HepG2 (cell line): ENCODE measurements at regions not wholly inside any gene's neighbourhood (a gene's known extent, or its start where the extent isn't known, plus 50 kb on each side); places are given as distances from the start of the nearest gene placed in this dataset.

Experiments used
- ATAC-seq: fragments of 200-7000 bp; cut with Tn5 transposase; 3 replicates; pipeline ENCODE4 v1.9.1; 2020; ENCODE audit warnings: mild to moderate bottlenecking, moderate library complexity
- BruUV-seq: library from RNA; stranded (reverse); fragments of 400-500 nt; replicated peaks from 2 replicates; lab custom pipeline; 2021; lab: Mats Ljungman, UMichigan
- CTCF ChIA-PET: fragments of 300-600 bp; formaldehyde crosslinking; extraction: SDS; loops from one replicate; lab custom pipeline; 2021; ENCODE audit warnings: low total read pairs, inconsistent platforms, low intra/inter-chr PET ratio; lab: Yijun Ruan, JAX
- POLR2A ChIA-PET: fragments of 350-600 bp; sonication (Branson Sonifier 250); formaldehyde crosslinking; loops from one replicate; lab custom pipeline; 2020; ENCODE audit warnings: antibody characterized with exemption, inconsistent platforms; lab: Yijun Ruan, JAX
- DNase-seq: peaks from one replicate; pipeline ENCODE4 v3.0.0-alpha.2; 2015; ENCODE audit warnings: low spot score
- FAIRE-seq: peaks from 3 replicates; lab custom pipeline; 2011; peaks lifted over from hg19 to GRCh38; lab: Jason Lieb, UNC
- H2AFZ ChIP-seq: one replicate; pipeline ENCODE4 v1.6.1; 2011; ENCODE audit warnings: low read length, inconsistent platforms
- H3K27ac ChIP-seq: fragments of 300-600 bp; 3 replicates; pipeline ENCODE4 v1.8.0; 2011; ENCODE audit warnings: mixed run types, mild to moderate bottlenecking, mixed read lengths, low read length, inconsistent platforms; ENCODE audit not compliant: insufficient read depth; ENCODE audit errors: extremely low read length
- H3K27me3 ChIP-seq, 2 experiments: fragments of 200-600 bp in 1 of 2; 2 replicates in 1 of 2; 3 replicates in 1 of 2; pipeline versions ENCODE4 v1.6.0 to v1.8.0; 2011; ENCODE audit warnings: low read length in 2 of 2, mild to moderate bottlenecking in 2 of 2, moderate library complexity in 2 of 2, inconsistent platforms in 1 of 2; ENCODE audit not compliant: insufficient read depth in 2 of 2, control insufficient read depth in 1 of 2
- H3K36me3 ChIP-seq, 2 experiments: fragments of 200-600 bp in 1 of 2; replicated peaks in 1 of 2; 2 replicates in 1 of 2; 3 replicates in 1 of 2; pipeline versions ENCODE4 v1.5.1 to v1.8.0; 2011; ENCODE audit warnings: low read length in 2 of 2, inconsistent platforms in 1 of 2; ENCODE audit not compliant: insufficient read depth in 2 of 2, control insufficient read depth in 1 of 2
- H3K4me1 ChIP-seq: 2 replicates; pipeline ENCODE4 v1.5.1; 2012; ENCODE audit warnings: low read length, inconsistent platforms; ENCODE audit not compliant: insufficient read depth
- H3K4me2 ChIP-seq: 2 replicates; pipeline ENCODE4 v1.6.0; 2011; ENCODE audit warnings: low read depth, low read length, inconsistent platforms
- H3K4me3 ChIP-seq, 3 experiments: fragments of 200-600 bp in 1 of 3; sonication (generic), shearing (Covaris generic) in 1 of 3; replicated peaks in 1 of 3; 2 replicates each; pipeline ENCODE4 v1.5.1; 2011 to 2016; ENCODE audit warnings: low read length in 3 of 3, inconsistent platforms in 2 of 3, low read depth in 2 of 3, mild to moderate bottlenecking in 2 of 3, control low read depth in 1 of 3, mixed read lengths in 1 of 3; ENCODE audit not compliant: insufficient read depth in 1 of 3
- H3K79me2 ChIP-seq: one replicate; pipeline ENCODE4 v1.6.1; 2011; ENCODE audit warnings: low read length, inconsistent platforms; ENCODE audit not compliant: insufficient read depth
- H3K9ac ChIP-seq: 2 replicates; pipeline ENCODE4 v1.6.0; 2011; ENCODE audit warnings: mild to moderate bottlenecking, low read depth, low read length, inconsistent platforms; ENCODE audit not compliant: insufficient read depth
- H3K9me3 ChIP-seq: 2 replicates; pipeline ENCODE4 v1.5.1; 2012; ENCODE audit warnings: mild to moderate bottlenecking, low read length
- H4K20me1 ChIP-seq: 2 replicates; pipeline ENCODE4 v1.6.0; 2011; ENCODE audit warnings: inconsistent platforms, mild to moderate bottlenecking, low read length, moderate library complexity; ENCODE audit not compliant: insufficient read depth
- ERF ChIP-seq: IDR thresholded peaks from 2 replicates; pipeline ENCODE4 v1.6.1; 2018; ENCODE audit warnings: missing biosample characterization, missing genetic modification reagents
- NFIB ChIP-seq: sonication (generic); formaldehyde crosslinking; IDR thresholded peaks from 2 replicates; pipeline ENCODE4 v1.9.0; 2021; ENCODE audit warnings: missing genetic modification reagents, mild to moderate bottlenecking, borderline replicate concordance
- RFXAP ChIP-seq: sonication (generic); formaldehyde crosslinking; IDR thresholded peaks from 2 replicates; pipeline ENCODE4 v1.4.0; 2020; ENCODE audit warnings: missing genetic modification reagents, borderline replicate concordance
- ZEB1 ChIP-seq: IDR thresholded peaks from 2 replicates; pipeline ENCODE4 v1.6.1; 2012; ENCODE audit warnings: mild to moderate bottlenecking, low read depth, inconsistent platforms; ENCODE audit not compliant: insufficient replicate concordance
- ZFY ChIP-seq: sonication (generic); formaldehyde crosslinking; IDR thresholded peaks from 2 replicates; pipeline ENCODE4 v1.4.0; 2020; ENCODE audit warnings: missing genetic modification reagents
- ZNF160 ChIP-seq: sonication (generic); formaldehyde crosslinking; IDR thresholded peaks from 2 replicates; pipeline ENCODE4 v1.8.0; 2022; ENCODE audit warnings: mild to moderate bottlenecking, inconsistent platforms, missing genetic modification reagents
- WGBS: methylation state at CpG from one replicate; pipeline ENCODE4 v1.1.6; 2017; ENCODE audit warnings: low lambda C conversion rate; 5-methylcytosine and 5-hydroxymethylcytosine counted together
- in situ Hi-C: cut with HindIII; loops from 2 replicates; pipeline ENCODE4 v1.10.0; 2017; ENCODE audit warnings: low pct_unique_long_range_greater_than_20kb; ENCODE audit not compliant: extremely low pct_ligation_motif_present
- intact Hi-C: fragments of 100-400 bp; cut with micrococcal nuclease; formaldehyde crosslinking; loops from one replicate; pipeline ENCODE4 v1.10.0; 2022; ENCODE audit not compliant: unreplicated experiment
- TF ChIP-seq, protein P1 (sequence below): sonication (generic); formaldehyde crosslinking; IDR thresholded peaks from 2 replicates; pipeline ENCODE4 v1.9.0; 2021; ENCODE audit warnings: missing genetic modification reagents, mild to moderate bottlenecking, borderline replicate concordance
- TF ChIP-seq, protein P2 (sequence below): conservative IDR thresholded peaks from 2 replicates; pipeline ENCODE4 v1.6.1; 2018; ENCODE audit warnings: missing genetic modification reagents
- TF ChIP-seq, protein P3 (sequence below): sonication (generic); formaldehyde crosslinking; conservative IDR thresholded peaks from 2 replicates; pipeline ENCODE4 v1.8.0; 2022; ENCODE audit warnings: mild to moderate bottlenecking, moderate library complexity, missing genetic modification reagents

DNA sequence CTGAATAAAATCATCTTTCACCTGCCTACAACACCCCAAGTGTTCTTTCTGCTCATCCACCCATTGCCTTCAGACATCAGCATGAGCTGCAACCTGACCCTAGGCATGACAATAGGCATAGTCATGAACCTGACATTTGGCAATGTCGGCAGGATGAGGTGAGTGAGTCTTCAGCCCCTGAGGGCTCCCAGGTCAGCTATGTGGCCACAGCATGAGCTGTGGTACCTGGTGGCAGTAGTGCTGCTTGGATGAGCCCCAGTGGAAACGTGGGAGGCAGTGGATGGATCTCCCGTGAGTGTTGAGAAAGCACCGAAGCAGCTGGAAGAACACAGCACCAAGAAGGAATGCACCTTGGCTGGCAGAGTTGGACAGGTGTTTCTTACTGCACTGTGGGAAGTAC, 334.8 kb upstream of the FAR2 start:
- FAIRE-seq (no peak), DNase-seq (no peak)
- Histone ChIP-seq H3K4me3 (no peak overlapping the region), H3K4me1 (no peaks in the 10 kb centered on the region), H3K9ac (no peak overlapping the region), H3K79me2 (no peaks in the 10 kb centered on the region), H3K4me2 (no peak overlapping the region), H3K27me3 (no peaks in the 10 kb centered on the region), H2AFZ (no peak overlapping the region), H3K9me3 (no peaks in the 10 kb centered on the region), H4K20me1 (no peaks in the 10 kb centered on the region)
- POLR2A ChIA-PET, result no interaction called here
- in situ Hi-C loops, result no loop called here
- TF ChIP-seq ZEB1 (no peak), ZFY (CRISPR knock-in tag) (no peak), ZNF160 (CRISPR knock-in tag) (no peak), ERF (CRISPR knock-in tag) (no peak), NFIB (CRISPR knock-in tag) (no peak), RFXAP (no peak)
- TF ChIP-seq, protein P1, sequence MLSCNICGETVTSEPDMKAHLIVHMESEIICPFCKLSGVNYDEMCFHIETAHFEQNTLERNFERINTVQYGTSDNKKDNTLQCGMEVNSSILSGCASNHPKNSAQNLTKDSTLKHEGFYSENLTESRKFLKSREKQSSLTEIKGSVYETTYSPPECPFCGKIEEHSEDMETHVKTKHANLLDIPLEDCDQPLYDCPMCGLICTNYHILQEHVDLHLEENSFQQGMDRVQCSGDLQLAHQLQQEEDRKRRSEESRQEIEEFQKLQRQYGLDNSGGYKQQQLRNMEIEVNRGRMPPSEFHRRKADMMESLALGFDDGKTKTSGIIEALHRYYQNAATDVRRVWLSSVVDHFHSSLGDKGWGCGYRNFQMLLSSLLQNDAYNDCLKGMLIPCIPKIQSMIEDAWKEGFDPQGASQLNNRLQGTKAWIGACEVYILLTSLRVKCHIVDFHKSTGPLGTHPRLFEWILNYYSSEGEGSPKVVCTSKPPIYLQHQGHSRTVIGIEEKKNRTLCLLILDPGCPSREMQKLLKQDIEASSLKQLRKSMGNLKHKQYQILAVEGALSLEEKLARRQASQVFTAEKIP (CRISPR knock-in tag), result no peak
- TF ChIP-seq, protein P2, sequence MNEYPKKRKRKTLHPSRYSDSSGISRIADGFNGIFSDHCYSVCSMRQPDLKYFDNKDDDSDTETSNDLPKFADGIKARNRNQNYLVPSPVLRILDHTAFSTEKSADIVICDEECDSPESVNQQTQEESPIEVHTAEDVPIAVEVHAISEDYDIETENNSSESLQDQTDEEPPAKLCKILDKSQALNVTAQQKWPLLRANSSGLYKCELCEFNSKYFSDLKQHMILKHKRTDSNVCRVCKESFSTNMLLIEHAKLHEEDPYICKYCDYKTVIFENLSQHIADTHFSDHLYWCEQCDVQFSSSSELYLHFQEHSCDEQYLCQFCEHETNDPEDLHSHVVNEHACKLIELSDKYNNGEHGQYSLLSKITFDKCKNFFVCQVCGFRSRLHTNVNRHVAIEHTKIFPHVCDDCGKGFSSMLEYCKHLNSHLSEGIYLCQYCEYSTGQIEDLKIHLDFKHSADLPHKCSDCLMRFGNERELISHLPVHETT (CRISPR knock-in tag), result no peak
- TF ChIP-seq, protein P3, sequence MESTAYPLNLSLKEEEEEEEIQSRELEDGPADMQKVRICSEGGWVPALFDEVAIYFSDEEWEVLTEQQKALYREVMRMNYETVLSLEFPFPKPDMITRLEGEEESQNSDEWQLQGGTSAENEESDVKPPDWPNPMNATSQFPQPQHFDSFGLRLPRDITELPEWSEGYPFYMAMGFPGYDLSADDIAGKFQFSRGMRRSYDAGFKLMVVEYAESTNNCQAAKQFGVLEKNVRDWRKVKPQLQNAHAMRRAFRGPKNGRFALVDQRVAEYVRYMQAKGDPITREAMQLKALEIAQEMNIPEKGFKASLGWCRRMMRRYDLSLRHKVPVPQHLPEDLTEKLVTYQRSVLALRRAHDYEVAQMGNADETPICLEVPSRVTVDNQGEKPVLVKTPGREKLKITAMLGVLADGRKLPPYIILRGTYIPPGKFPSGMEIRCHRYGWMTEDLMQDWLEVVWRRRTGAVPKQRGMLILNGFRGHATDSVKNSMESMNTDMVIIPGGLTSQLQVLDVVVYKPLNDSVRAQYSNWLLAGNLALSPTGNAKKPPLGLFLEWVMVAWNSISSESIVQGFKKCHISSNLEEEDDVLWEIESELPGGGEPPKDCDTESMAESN (CRISPR knock-in tag), result no peak
- TF ChIP-seq, all 625 proteins: peak for 0
- Histone ChIP-seq H3K27ac (no peak overlapping the region), H3K36me3 (no peaks in the 10 kb centered on the region)
- ATAC-seq, result no peak
- CTCF ChIA-PET, result no interaction called here
- intact Hi-C loops, result no loop called here
- WGBS, result 13% methylated on average over 3 of the region's 4 CpGs
- no TSS peak for BruUV-seq
